HK-2 (cell line): ENCODE measurements at regions not wholly inside any gene's neighbourhood (a gene's known extent, or its start where the extent isn't known, plus 50 kb on each side); places are given as distances from the start of the nearest gene placed in this dataset.
A peak's percentile ranks its signal among the peaks of the same experiment; 100 is the strongest.
"Not testable (repeated sequence)": the region's sequence is repeated elsewhere in the genome, so short reads cannot be mapped to it uniquely, and the experiment has no call there.

Source experiments
- DNase-seq: peaks from one replicate; pipeline ENCODE4 v3.0.0-alpha.2; 2018; ENCODE audit not compliant: unreplicated experiment

DNA sequence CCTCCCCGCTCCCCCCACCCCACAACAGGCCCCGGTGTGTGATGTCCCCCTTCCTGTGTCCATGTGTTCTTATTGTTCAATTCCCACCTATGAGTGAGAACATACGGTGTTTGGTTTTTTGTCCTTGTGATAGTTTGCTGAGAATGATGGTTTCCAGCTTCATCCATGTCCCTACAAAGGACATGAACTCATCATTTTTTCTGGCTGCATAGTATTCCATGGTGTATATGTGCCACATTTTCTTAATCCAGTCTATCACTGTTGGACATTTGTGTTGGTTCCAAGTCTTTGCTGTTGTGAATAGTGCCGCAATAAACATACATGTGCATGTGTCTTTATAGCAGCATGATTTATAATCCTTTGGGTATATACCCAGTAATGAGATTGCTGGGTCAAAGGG lies 104.3 kb downstream of the MTPN start:
- DNase-seq = not testable (repeated sequence)

DNA sequence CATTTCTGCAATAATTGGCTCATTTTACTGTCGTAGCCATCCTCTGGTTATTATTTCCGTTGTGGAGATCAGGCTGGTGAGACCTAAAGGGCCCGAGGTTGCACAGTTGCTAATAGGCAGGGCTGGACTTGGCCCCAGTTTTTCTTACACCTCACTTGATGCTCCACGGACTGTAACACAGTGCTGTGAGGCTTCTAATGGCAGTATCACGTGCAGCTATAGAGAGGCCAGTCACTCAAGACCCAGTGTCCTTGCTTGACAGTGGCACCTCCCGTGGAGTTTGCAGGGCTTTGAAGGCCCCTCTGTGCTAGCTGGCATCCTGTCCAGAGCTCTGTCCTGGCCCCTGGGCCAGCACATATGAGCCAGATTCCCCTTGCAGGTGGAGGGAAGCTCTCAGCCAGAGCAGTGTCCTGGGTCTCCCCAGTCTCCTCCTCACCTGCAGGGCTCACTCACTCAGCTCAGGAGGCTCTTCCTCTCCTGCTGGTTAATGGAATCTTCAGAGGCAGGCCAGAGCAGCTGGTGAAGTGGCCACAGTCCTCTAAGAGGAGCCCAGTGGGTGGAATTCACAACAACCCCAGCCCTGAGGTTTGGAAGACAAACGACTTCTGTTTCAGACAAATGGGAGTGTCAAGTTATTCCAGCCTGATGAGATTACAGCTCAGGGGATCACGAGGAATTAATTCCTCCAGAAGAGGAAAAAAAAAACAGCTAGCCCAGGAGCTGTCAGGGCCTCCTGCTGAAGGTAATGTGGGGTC lies 114.2 kb upstream of the FAM180A start:
- no peak for DNase-seq

DNA sequence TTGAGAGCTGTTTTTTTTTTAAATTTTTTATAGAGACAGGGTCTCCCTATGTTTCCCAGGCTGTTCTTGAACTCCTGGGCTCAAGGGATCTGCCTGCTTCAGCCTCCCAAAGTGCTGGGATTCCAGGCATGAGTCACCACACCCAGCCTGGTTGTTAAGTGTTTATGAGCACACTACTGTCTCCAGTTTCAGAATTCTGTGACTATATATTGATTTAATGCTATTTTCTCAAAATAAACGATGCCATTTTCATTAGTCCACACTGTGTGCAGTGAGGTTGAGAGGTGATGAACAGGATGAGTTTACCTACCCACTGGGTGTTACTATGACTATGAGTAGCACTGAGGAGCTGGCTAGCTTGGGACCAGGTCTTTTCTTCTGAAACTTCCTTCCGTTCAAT lies 110.9 kb upstream of the FAM180A start:
- DNase-seq = no peak

DNA sequence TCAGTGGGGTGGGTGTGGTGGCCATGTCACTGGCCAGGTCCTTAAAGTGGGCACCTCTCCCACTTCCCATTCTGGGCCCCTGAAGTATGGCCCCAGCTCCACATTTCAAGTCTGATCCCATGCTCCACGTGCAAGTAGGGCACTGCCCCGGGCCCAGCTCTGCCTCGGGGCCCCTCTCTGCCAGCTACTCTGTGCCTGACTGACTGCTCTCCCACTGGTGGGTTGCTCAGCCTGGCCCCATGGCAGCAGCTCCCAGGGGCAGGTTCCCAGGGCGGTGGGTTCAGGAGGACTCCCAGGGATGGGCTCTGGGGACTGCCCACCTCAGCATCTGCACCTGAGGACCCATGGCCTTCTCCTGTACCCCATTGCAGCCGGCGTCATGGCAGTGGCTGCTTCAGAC lies 110.2 kb upstream of the FAM180A start:
- DNase-seq = no peak

DNA sequence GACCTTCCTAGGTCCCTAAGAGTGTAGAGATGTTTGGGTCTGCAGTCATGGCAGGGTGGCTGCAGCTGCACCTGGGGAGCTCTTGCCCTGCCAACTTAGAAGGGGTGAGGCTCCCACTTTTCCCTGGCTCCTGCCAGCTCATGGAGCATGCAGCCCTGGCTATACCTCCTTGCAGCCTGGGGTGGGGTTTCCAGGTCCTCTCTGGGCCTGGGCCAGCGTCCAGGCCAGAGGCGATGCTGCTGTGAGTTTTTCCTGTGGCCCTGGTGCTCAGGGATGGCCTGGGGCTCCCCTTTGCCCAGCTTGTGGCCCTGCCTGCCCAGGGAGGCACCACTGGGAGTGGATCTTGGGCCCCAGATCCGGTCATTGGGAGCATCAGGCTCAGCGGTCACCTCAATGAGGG lies 109.8 kb upstream of the FAM180A start:
- DNase-seq = no peak

DNA sequence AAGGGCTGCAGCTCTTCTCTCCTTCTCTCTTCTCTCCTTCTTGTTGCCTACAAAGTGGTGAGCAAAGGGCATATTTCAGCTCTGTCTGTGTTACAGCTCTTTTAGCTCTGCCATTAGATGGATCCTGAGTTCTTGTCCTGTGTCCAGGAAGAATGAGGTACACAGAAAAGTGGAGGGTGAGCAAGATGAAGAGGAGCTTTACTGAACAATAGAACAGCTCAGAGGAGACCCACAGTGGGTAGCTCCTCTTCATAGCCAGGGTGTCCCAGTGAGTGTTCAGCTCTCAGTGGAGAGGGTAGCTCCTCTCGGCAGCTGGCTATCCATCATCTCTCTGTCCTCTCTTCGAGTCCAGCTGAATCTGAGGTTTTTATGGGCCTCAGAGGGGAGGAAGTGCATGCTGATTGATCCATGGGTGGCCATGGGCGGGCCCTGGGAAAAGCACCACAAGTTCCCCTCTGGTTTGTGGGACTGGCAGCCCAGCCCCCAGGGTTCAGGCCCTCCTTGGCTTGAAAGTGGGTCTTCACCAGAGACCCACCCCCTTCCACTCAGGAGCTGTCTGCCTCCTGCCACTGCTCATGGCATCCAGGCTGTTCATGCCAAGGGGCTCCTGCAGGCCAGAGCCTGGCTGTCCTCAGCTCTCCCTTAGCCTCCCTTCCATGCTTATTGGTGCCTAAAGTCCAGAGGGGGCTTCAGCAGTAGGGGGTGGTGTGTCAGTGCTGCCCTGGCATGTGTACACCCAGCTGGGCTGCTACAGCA lies 109.1 kb upstream of the FAM180A start:
- no peak for DNase-seq

DNA sequence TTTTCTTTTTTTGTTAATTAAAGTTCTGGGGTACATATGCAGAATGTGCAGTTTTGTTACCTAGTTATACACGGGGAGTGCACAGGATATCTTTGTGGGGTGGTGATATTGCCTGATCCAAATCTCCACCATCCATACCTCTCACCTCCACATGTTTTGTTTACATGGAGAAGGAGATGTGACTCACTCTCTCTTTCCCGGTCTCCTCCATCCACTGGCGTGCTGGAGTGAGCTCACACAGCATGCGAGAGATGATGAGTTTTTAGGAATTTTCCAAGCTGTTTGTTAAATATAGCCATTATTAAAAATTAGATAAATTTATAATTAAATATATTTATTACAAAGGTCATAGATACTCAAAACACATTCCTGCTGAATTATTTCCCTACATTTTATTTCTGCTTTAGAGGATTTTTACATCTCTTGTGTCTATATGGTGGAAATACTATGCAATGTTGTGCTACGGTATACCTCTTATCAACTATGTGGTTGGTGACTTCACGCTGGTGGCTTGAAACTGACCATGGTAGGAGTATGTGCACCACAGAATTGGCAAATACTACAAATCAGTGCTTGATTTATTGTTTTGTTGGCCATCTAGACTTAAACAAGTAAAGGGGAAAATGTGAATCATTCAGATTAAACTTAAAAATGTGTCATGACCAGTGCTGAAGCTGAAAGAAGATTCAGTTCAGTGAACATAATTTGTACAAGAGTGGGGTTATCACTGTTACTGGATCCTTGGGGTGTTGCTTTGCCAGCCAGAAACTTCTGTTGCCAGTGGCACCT lies 107.9 kb upstream of the FAM180A start:
- DNase-seq = peak; percentile 16

DNA sequence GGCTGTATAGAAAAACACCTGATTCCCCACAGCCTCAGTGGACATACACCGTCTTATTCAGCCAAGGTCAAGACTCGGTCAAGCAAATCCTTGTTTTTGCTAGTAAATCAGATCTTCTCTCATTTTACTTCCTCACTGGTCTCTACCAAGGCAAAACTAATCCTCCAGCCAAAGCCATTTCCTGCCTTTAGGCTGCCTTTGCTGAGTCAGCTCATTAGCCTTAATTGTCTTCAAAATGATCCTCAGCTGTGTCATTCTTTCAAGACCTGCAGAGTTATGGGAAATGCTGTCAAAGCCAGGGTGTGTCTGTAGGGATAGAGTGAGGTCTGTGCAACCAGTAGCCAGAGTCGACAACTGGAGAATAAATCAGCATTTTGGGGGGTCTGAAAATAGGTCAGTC lies 107.2 kb upstream of the FAM180A start:
- no peak for DNase-seq

DNA sequence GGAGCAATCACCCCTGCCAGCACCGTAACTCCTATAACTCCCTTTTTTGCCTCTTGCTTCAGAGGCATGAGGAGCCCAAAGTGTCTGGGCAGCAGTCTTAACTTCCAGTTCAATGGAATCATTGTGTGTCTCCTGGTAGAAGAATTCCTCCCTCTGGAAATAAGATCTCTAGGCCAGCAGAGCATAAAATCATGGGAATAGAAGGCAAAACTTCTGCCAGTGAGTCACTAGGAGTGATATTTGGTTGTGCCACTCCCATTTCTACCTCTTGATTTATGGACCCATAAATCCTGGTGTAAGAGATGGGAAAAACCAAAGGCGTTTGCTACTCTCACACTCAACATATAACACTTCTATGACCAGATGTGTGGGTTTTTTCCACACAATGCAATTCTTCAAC lies 104.9 kb upstream of the FAM180A start:
- no peak for DNase-seq

DNA sequence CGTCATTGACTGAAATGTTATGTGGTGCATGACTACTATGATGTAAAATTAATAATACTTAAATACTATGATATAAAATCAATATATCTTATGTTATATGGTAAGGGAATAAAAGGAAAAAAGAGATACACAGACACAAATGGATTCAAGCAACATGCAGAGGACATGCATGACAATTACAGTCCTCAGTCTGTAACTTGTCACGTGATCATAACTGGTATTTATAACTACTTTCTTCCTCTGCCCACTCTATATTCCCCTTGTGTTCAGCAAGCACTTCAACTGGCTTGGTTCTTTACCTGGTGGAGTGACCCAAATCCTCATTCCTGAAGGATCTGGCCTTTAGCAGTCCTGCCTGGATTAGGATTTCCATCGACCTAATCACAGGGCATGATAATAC lies 104.4 kb upstream of the FAM180A start:
- DNase-seq = no peak

DNA sequence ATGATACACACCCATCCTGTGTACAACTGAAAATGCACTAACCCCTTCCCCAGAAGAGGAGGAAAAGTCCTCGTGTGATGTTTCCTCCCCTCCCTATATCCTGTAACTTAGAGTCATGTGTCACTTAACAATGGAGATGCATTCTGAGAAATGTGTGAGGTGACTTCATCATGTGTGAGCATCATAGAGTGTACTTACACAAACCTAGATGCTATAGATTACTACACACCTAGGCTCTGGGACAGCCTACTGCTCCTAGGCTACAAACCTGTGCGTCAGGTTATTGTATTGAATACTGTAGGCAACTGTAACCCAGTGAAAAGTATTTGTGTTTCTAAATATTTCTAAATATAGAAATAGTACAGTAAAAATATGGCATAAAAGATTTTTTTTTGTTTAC lies 98.6 kb upstream of the FAM180A start:
- DNase-seq = no peak

DNA sequence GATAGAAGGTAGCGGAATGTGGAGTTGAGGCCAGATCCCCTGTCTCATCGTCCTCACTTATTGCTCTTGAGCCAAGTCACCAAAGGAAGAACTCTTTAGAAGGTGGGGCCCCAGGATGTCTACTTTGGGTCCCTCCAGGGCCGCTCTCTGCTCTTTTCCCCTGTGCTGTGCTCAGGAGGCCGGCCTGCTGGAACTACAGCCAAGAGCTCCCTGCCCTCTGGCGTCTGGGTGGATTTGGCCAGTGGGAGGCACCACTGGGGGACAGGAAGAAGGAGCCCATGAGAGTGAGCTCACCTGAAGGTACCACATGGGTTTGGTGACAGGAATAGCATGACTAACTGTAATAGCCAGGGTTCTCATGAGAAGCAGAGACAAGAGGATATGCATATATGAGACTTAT lies 97.7 kb upstream of the FAM180A start:
- DNase-seq = no peak

DNA sequence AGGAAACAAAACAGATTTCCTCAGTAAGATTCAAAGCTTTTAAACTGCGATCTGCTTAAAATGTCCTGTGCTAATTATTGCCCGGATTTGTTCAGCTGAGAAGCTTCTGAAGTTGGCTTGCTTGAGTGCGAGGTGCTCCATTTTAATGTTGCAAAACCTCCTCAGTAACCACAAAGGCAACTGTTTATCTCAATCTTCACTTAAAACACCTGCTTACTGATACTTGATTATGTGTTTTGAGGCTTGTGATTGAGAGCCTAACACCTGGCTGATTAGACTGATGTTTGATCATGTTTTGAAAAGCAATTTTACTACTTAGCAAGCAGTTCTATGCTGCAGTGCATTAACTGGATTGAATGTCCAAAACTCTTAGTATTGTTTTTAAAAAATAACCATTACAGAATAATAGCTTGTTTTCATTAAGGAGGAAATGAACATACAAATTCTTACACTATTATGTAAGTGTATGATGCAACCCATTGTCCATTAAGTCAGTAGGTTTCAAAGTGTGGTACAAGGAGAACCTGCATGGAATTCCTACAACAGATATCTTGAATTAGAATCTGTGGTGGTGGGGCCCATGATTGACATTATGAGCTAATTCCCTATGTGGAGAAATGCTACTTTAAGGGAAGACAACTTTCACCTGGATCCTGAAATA lies 96.9 kb upstream of the FAM180A start:
- DNase-seq = no peak

DNA sequence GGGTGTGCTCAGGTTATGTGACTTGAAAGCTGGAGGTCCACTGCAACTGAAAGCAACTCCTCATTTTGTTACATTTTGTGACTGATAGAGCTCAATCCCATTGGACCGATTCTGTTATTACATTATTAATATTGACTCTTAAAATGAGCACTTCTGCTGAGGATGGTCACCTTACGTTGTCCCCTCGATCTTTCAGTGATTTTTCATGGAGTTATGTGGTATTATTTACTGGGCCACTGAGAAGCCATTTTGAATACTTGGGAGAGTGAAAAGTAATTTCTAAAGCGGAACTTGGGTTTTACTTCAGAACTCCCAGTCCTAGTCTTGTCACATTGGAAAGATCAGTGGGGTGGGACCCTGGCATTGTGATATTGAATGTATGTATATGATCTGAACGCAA lies 96.3 kb upstream of the FAM180A start:
- DNase-seq = no peak

DNA sequence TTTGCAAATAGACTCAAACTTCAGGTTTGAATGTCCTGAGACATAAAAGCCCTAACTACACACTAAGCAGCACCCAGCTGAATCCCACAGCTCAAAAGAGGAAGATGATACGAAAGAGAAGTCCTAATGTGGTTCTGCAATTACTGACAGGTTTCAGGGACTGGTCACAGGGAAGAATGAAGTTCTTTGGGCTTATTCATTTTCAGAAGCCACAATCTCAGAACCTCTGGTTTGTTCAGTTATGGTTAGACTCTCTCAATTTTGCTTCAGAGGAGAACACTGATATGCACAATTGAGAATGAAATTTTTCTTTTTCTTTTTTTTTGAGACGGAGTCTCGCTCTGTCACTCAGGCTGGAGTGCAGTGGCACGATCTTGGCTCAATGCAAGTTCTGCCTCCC lies 94.6 kb upstream of the FAM180A start:
- no peak for DNase-seq

DNA sequence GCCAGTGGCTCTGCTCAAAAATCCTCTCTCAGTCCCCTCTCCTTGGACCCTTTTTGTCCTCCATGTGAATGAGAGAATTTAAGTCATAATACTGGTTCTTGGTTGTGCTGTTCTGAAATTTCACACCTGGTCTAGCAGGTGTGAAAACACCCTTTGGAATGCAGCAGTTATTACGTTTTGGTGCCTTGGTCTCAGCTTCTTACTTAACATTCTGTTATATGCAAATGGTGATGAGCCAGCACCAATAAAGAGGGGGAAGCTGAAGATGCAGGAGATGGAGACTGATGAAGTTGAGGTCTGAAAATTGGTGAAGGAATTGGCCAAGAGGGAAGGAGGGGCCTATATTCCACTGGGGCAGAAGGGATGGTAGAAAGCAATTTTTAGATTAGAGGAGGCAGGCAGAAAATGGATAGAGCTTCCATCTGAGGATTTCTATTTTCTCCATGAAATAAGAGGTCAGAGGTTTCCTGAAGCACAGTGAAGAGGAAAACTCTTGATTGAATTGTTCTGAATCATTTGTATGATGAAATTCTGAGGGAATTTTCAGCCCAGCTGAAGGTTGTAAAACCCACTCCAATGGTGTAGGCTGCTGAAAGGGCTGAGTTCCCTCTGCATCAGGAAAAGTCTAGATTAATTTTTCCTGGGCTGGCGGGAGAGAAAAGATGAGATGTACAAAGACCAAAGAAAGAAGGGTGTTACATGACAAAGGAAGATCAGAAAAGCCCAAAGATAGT lies 94.0 kb upstream of the FAM180A start:
- DNase-seq = no peak

DNA sequence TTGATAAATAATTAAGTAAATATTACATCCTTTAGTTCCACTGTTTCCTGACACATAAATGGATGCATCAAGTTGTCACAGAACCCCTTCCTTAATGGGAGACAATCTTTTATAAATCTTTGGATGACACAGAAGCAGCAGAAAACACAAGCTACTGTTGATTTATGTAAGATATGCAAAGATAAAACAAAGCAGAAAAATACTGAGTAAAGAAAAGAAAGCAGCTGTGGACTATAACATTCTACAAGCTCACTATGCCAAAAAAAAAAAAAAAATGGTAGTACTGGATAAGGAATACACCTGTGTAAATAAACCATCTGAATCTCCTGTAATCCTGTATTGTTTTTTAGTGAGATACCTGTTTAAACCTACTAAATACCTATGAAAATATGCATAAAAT lies 92.0 kb upstream of the FAM180A start:
- no peak for DNase-seq

DNA sequence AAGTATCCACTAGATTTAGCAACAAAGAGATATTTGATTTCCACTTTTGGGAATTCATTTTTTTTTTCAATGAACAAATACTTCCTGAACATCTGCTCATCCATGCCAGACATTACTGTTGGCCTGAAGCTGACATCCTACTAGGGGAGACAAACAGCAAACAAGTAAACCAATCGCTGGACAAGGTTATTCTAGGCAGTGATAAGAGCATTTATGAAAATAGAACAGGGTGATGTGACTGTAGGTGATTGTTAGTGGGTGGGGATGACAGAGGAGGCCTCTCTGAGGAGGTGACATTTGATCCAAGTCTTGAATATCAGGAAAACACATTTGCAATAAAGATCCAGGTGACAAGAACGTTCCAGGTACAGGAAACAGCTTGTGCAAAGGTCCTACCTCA lies 89.1 kb upstream of the FAM180A start:
- no peak for DNase-seq

DNA sequence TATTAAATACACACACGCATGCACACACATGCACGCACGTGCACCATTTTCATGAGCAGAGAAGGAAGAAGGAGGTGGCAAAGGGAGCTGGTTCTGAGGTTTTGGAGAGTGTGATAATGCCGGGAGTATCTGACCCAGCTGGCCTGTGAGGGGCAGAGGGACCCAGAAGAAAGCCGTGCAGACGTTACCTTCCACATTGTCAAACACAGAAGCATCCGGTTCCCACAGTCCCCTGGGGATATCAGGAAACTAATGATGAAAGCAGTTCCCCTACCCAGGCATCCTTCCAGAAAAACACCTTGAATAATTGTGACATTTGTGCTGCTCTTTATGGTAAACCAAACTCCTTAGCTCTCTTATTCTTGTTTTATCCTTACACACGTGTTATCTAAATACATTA lies 85.7 kb upstream of the FAM180A start:
- DNase-seq = no peak

DNA sequence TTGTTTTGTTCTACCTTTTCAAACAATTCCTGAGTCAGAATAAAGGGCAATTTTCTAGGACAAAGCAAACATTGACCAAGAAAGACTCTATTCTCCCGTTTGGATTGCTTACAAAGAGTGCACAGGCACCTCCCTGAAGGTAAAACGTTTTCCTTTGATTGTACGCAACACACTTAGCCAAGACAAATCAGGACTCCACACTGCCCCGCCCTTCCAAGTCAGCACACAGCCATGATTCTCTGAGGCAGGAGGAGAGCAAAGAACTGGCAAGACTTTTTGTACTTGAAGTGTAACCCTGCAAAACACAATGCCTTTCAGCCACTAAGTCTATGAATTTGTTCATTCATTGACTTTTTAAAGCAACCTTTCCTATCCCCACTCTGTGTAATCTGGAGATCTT lies 85.0 kb upstream of the FAM180A start:
- no peak for DNase-seq

DNA sequence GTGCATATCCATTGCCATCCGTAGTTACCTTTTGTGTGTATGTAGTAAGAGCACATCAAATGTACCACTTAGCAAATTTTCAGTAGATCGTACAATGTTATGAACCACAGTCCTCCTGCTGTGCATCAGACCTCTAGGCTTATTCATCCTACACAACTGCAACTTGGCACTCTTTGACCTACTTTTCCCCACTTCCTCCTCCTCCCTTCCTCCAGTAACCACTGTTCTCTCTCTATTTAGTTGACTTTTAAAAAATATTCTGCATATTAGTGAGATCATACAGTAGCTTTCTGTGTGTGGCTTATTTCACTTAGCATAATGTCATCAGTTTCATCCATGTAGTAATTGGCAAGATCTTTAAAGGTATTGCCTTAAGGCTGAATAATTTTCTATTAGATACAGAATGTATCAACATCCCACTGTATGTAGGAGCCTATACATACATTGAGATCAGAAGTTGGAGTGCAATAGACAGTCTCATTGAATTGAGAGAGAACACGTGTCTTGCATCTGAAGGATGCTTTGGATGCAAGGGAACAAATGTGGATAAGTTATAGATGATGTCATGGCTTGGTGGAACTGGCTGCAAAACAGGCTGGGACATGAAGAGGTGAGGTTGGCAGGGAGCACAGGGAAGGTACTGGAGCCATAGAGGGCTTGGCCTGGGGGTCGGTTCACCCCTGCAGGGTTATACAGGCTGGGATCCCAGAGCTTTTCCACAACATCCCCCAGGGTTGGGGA lies 83.0 kb upstream of the FAM180A start:
- DNase-seq = no peak
